ENCODE measurements at regions not wholly inside any gene's neighbourhood (a gene's known extent, or its start where the extent isn't known, plus 50 kb on each side); places are given as distances from the start of the nearest gene placed in this dataset.

DNA sequence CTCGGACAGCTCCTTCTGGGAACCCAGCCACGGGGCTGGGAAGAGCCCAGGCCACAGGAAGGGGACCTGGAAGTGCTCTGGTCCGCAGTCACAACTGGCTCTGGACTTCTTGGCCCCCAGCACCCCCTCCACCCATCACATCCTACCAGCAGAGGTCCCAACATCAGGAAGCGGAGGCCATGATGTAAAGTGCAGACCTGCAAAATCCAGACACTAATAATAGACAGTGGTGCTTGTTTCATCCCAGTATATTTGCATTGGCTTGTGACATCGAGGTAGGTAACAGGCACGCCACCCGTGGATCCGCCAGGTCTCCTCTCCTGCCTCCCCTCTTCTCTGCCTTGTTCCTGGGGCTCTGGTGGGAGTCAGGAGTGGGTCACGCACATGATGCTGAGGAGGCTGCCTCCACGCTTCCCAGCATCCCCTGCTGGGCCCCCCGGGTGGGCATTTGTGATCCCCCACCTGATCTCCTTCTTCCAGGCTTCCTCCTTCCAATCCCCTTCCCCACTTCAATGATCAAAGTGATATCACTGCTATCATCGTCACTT lies 1454.0 kb downstream of the BRD1 start:
- no peaks in the 10 kb centered on the region for H3K9me3 ChIP-seq (ENCODE audit: control insufficient read depth, insufficient read depth, low read length)
- intact Hi-C loops (cut with micrococcal nuclease): no loop called here
- 84% methylated on average over 11 of the region's 12 CpGs for WGBS (ENCODE audit: insufficient coverage)
- H3K4me1 Mint-ChIP-seq: no peaks in the 10 kb centered on the region
- H3K4me3 Mint-ChIP-seq: no peak overlapping the region
- H3K36me3 ChIP-seq (ENCODE audit: control insufficient read depth, insufficient read depth, low read length): no peaks in the 10 kb centered on the region
- H3K4me1 ChIP-seq (ENCODE audit: control insufficient read depth, insufficient read depth, low read length): no peaks in the 10 kb centered on the region
- no peak for ATAC-seq
- DNase-seq: no peak
- H3K27ac ChIP-seq (ENCODE audit: low read length): no peak overlapping the region
- H3K4me3 ChIP-seq (ENCODE audit: low read length): no peak overlapping the region
- no peaks in the 10 kb centered on the region for H3K36me3 Mint-ChIP-seq
- no peaks in the 10 kb centered on the region for H3K9me3 Mint-ChIP-seq
- peaks cover 16 to 25% of the 10 kb centered on the region in 2 donors for H3K27me3 Mint-ChIP-seq (ENCODE audit: low read depth in 2 of 2)
- H3K27me3 ChIP-seq (ENCODE audit: control insufficient read depth, insufficient read depth, low read length): no peaks in the 10 kb centered on the region
- no peak overlapping the region for H3K27ac Mint-ChIP-seq
- TF ChIP-seq, protein P1, sequence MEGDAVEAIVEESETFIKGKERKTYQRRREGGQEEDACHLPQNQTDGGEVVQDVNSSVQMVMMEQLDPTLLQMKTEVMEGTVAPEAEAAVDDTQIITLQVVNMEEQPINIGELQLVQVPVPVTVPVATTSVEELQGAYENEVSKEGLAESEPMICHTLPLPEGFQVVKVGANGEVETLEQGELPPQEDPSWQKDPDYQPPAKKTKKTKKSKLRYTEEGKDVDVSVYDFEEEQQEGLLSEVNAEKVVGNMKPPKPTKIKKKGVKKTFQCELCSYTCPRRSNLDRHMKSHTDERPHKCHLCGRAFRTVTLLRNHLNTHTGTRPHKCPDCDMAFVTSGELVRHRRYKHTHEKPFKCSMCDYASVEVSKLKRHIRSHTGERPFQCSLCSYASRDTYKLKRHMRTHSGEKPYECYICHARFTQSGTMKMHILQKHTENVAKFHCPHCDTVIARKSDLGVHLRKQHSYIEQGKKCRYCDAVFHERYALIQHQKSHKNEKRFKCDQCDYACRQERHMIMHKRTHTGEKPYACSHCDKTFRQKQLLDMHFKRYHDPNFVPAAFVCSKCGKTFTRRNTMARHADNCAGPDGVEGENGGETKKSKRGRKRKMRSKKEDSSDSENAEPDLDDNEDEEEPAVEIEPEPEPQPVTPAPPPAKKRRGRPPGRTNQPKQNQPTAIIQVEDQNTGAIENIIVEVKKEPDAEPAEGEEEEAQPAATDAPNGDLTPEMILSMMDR (IDR thresholded peaks at IDR 0.05): no peak

DNA sequence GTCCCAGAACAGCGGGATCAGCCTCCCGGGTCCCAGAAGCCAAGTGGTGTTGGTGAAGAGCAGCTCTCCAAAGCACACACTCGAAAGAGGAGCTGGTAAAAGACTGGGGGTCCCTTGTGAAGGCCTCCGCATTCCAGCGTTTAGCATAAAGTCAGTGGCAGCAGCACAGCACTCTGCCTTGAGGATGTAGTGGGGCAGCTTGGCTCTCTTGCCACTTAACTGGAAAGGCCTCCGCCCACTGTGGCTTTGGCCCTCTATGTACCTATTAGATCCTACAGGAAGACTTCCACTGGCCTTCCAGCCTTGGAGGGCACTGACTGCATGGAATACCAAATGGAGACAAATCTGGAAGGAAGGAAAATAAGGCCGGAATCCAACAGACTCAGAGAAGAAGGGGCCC lies 1455.3 kb downstream of the BRD1 start:
- H3K36me3 Mint-ChIP-seq: no peaks in the 10 kb centered on the region

GRCh38 chr22:48371391-48371790 lies 1456.3 kb downstream of the BRD1 start:
- WGBS (ENCODE audit: insufficient coverage): 87% methylated on average over 7 of the region's 7 CpGs
- Mint-ChIP-seq H3K36me3 (no peaks in the 10 kb centered on the region), H3K4me1 (no peaks in the 10 kb centered on the region), H3K9me3 (no peaks in the 10 kb centered on the region), H3K27me3 (ENCODE audit: low read depth in 2 of 2) (peaks cover 14 to 22% of the 10 kb centered on the region in 2 donors), H3K27ac (no peak overlapping the region), H3K4me3 (no peak overlapping the region)
- H3K27me3 ChIP-seq (ENCODE audit: control insufficient read depth, insufficient read depth, low read length): no peaks in the 10 kb centered on the region
- no peak overlapping the region for H3K27ac ChIP-seq (ENCODE audit: low read length)
- no peak overlapping the region for H3K4me3 ChIP-seq (ENCODE audit: low read length)
- no peak for ATAC-seq
- no peaks in the 10 kb centered on the region for H3K36me3 ChIP-seq (ENCODE audit: control insufficient read depth, insufficient read depth, low read length)
- H3K4me1 ChIP-seq (ENCODE audit: control insufficient read depth, insufficient read depth, low read length): no peaks in the 10 kb centered on the region
- TF ChIP-seq, protein P1 (IDR thresholded peaks at IDR 0.05): no peak
- intact Hi-C loops (cut with micrococcal nuclease): no loop called here
- DNase-seq: no peak
- H3K9me3 ChIP-seq (ENCODE audit: control insufficient read depth, insufficient read depth, low read length): no peaks in the 10 kb centered on the region

More for the DNA sequence above, 1455.3 kb downstream of the BRD1 start:
- Histone ChIP-seq H3K27ac (ENCODE audit: low read length) (no peak overlapping the region), H3K36me3 (ENCODE audit: control insufficient read depth, insufficient read depth, low read length) (no peaks in the 10 kb centered on the region), H3K4me1 (ENCODE audit: control insufficient read depth, insufficient read depth, low read length) (no peaks in the 10 kb centered on the region), H3K27me3 (ENCODE audit: control insufficient read depth, insufficient read depth, low read length) (no peaks in the 10 kb centered on the region), H3K9me3 (ENCODE audit: control insufficient read depth, insufficient read depth, low read length) (no peaks in the 10 kb centered on the region), H3K4me3 (ENCODE audit: low read length) (no peak overlapping the region)
- 81% methylated on average over 7 of the region's 7 CpGs for WGBS (ENCODE audit: insufficient coverage)
- no peak overlapping the region for H3K4me3 Mint-ChIP-seq
- no peaks in the 10 kb centered on the region for H3K9me3 Mint-ChIP-seq
- ATAC-seq (no peak), DNase-seq (no peak)
- intact Hi-C loops (cut with micrococcal nuclease): no loop called here
- TF ChIP-seq, protein P1 (IDR thresholded peaks at IDR 0.05): no peak
- H3K27ac Mint-ChIP-seq: no peak overlapping the region
- H3K4me1 Mint-ChIP-seq: no peaks in the 10 kb centered on the region
- H3K27me3 Mint-ChIP-seq (ENCODE audit: low read depth in 2 of 2): peaks cover 16 to 25% of the 10 kb centered on the region in 2 donors
